Smooth muscle cell (in vitro differentiated cells): ENCODE measurements at regions not wholly inside any gene's neighbourhood (a gene's known extent, or its start where the extent isn't known, plus 50 kb on each side); places are given as distances from the start of the nearest gene placed in this dataset.
"Not testable (repeated sequence)": the region's sequence is repeated elsewhere in the genome, so short reads cannot be mapped to it uniquely, and the experiment has no call there.

ENCODE experiments used
- DNase-seq: peaks from one replicate; lab custom pipeline; 2025; ENCODE audit not compliant: unreplicated experiment; lab: John Stamatoyannopoulos, UW
- H2AFZ ChIP-seq: fragments of 200-600 bp; sonication (generic); 2 replicates; pipeline ENCODE4 v1.6.0; 2016; ENCODE audit warnings: antibody characterized with exemption, low read depth, mild to moderate bottlenecking
- H3F3A ChIP-seq: fragments of 200-600 bp; sonication (generic); 2 replicates; pipeline ENCODE4 v1.6.0; 2017; ENCODE audit warnings: antibody characterized with exemption, low read depth
- H3K27ac ChIP-seq: fragments of 200-600 bp; sonication (generic); 2 replicates; pipeline ENCODE4 v1.5.1; 2016; ENCODE audit warnings: low read depth, mild to moderate bottlenecking
- H3K27me3 ChIP-seq: fragments of 200-600 bp; sonication (generic); 2 replicates; pipeline ENCODE4 v1.6.1; 2016; ENCODE audit warnings: low read depth, mild to moderate bottlenecking
- H3K36me3 ChIP-seq: fragments of 200-600 bp; sonication (generic); 2 replicates; pipeline ENCODE4 v1.5.1; 2016; ENCODE audit warnings: low read depth
- H3K4me1 ChIP-seq: fragments of 200-600 bp; sonication (generic); 2 replicates; pipeline ENCODE4 v1.5.1; 2016; ENCODE audit warnings: low read depth
- H3K4me2 ChIP-seq: fragments of 200-600 bp; sonication (generic); 2 replicates; pipeline ENCODE4 v1.6.0; 2016; ENCODE audit warnings: mild to moderate bottlenecking
- H3K4me3 ChIP-seq: fragments of 200-600 bp; sonication (generic); 2 replicates; pipeline ENCODE4 v1.5.1; 2016; ENCODE audit warnings: mild to moderate bottlenecking
- H3K79me2 ChIP-seq: fragments of 200-600 bp; sonication (generic); 2 replicates; pipeline ENCODE4 v1.6.0; 2016; ENCODE audit warnings: low read depth, mild to moderate bottlenecking
- H3K9ac ChIP-seq: fragments of 200-600 bp; sonication (generic); 2 replicates; pipeline ENCODE4 v1.6.0; 2016; ENCODE audit warnings: low read depth
- H3K9me3 ChIP-seq: fragments of 200-600 bp; sonication (generic); replicated peaks from 2 replicates; pipeline ENCODE4 v1.5.1; 2016; ENCODE audit warnings: low read depth
- H4K20me1 ChIP-seq: fragments of 200-600 bp; sonication (generic); 2 replicates; pipeline ENCODE4 v1.6.0; 2016; ENCODE audit warnings: low read depth
- CTCF ChIP-seq: fragments of 200-600 bp; sonication (generic); IDR thresholded peaks from 2 replicates; pipeline ENCODE4 v1.5.1; 2017; ENCODE audit warnings: borderline replicate concordance, mild to moderate bottlenecking, antibody characterized with exemption; ENCODE audit not compliant: insufficient read depth, poor library complexity, severe bottlenecking
- whole genome bisulfite sequencing: methylation state at CpG from one replicate; pipeline ENCODE4 v1.1.7; 2016; ENCODE audit warnings: low lambda C conversion rate; 5-methylcytosine and 5-hydroxymethylcytosine counted together

- Histone ChIP-seq H3K4me3 (no peak overlapping the region), H3K4me1 (no peaks in the 10 kb centered on the region), H3K4me2 (no peak overlapping the region), H3K9me3 (no peaks in the 10 kb centered on the region), H3K79me2 (no peaks in the 10 kb centered on the region), H4K20me1 (no peaks in the 10 kb centered on the region), H3K36me3 (no peaks in the 10 kb centered on the region), H3K27me3 (no peaks in the 10 kb centered on the region), H2AFZ (no peak overlapping the region), H3K27ac (no peak overlapping the region), H3K9ac (no peak overlapping the region), H3F3A (no peaks in the 10 kb centered on the region)
- no peak for TF ChIP-seq CTCF
- no peak for DNase-seq
- WGBS, result 75% methylated on average over 3 of the region's 3 CpGs
Observed at GRCh38 chrX:87005183-87005582, 512.4 kb upstream of the KLHL4 start.

- H3F3A ChIP-seq, result no peaks in the 10 kb centered on the region
- H3K4me1 ChIP-seq, result no peaks in the 10 kb centered on the region
- no peak for DNase-seq
- no peak overlapping the region for H2AFZ ChIP-seq
- H3K9me3 ChIP-seq, result no peaks in the 10 kb centered on the region
- H3K9ac ChIP-seq, result no peak overlapping the region
- no peak overlapping the region for H3K27ac ChIP-seq
- no peak for TF ChIP-seq CTCF
- H3K4me2 ChIP-seq, result no peak overlapping the region
- no peaks in the 10 kb centered on the region for H3K79me2 ChIP-seq
- H3K36me3 ChIP-seq, result no peaks in the 10 kb centered on the region
- no peaks in the 10 kb centered on the region for H3K27me3 ChIP-seq
- no peaks in the 10 kb centered on the region for H4K20me1 ChIP-seq
- H3K4me3 ChIP-seq, result no peak overlapping the region
Observed at GRCh38 chrX:87005885-87006284, 511.7 kb upstream of the KLHL4 start.

GRCh38 chrX:87006561-87006960, 511.0 kb upstream of the KLHL4 start:
- Histone ChIP-seq H3K79me2 (no peaks in the 10 kb centered on the region), H3K4me3 (no peak overlapping the region), H3K36me3 (no peaks in the 10 kb centered on the region), H2AFZ (no peak overlapping the region), H3K4me2 (no peak overlapping the region), H3K9me3 (no peaks in the 10 kb centered on the region), H4K20me1 (no peaks in the 10 kb centered on the region), H3K27ac (no peak overlapping the region), H3K9ac (no peak overlapping the region), H3K27me3 (no peaks in the 10 kb centered on the region), H3F3A (no peaks in the 10 kb centered on the region), H3K4me1 (no peaks in the 10 kb centered on the region)
- TF ChIP-seq CTCF, result no peak
- no peak for DNase-seq

GRCh38 chrX:87017210-87017609, 500.4 kb upstream of the KLHL4 start:
- Histone ChIP-seq H3K27ac (no peak overlapping the region), H3K9me3 (no peaks in the 10 kb centered on the region), H3K4me3 (no peak overlapping the region), H3K36me3 (no peaks in the 10 kb centered on the region), H3K4me1 (no peaks in the 10 kb centered on the region), H3K4me2 (no peak overlapping the region), H4K20me1 (no peaks in the 10 kb centered on the region), H3K27me3 (no peaks in the 10 kb centered on the region), H3K79me2 (no peaks in the 10 kb centered on the region), H3K9ac (no peak overlapping the region), H2AFZ (no peak overlapping the region), H3F3A (no peaks in the 10 kb centered on the region)
- DNase-seq, result no peak
- WGBS, result 88% methylated on average over 2 of the region's 2 CpGs
- no peak for TF ChIP-seq CTCF

- not testable (repeated sequence) for H3K4me1 ChIP-seq, H3K4me2 ChIP-seq, H3K4me3 ChIP-seq, H3K9ac ChIP-seq, H3K27me3 ChIP-seq, H2AFZ ChIP-seq, H3K36me3 ChIP-seq, H3K9me3 ChIP-seq, H3F3A ChIP-seq, DNase-seq, H3K27ac ChIP-seq, H3K79me2 ChIP-seq, H4K20me1 ChIP-seq
- WGBS, result 93% methylated on average over 16 of the region's 25 CpGs
Observed at GRCh38 chrX:87033115-87033514, 484.5 kb upstream of the KLHL4 start.
